GM21367 (cell line): ENCODE measurements at regions not wholly inside any gene's neighbourhood (a gene's known extent, or its start where the extent isn't known, plus 50 kb on each side); places are given as distances from the start of the nearest gene placed in this dataset.

Experiments used
- ATAC-seq: cut with Tn5 transposase; IDR thresholded peaks from one replicate; pipeline ENCODE4 v1.9.1; 2021; ENCODE audit not compliant: unreplicated experiment

GRCh38 chr12:69129017-69129416 is 110.4 kb upstream of the CPSF6 start:
- ATAC-seq, result no peak

- ATAC-seq, result no peak
These were observed 109.8 kb upstream of the CPSF6 start for GRCh38 chr12:69129564-69129963.

GRCh38 chr12:69130064-69130463 is 109.3 kb upstream of the CPSF6 start:
- ATAC-seq, result no peak

GRCh38 chr12:69131077-69131476 is 108.3 kb upstream of the CPSF6 start:
- no peak for ATAC-seq

GRCh38 chr12:69136931-69137613 is 102.3 kb upstream of the CPSF6 start:
- no peak for ATAC-seq

GRCh38 chr12:69141074-69141473 is 98.3 kb upstream of the CPSF6 start:
- no peak for ATAC-seq

- no peak for ATAC-seq
These were observed 90.1 kb upstream of the CPSF6 start for GRCh38 chr12:69149270-69149669.

- ATAC-seq, result no peak
These were observed 89.1 kb upstream of the CPSF6 start for GRCh38 chr12:69150083-69150795.

- ATAC-seq, result no peak
These were observed 88.6 kb upstream of the CPSF6 start for GRCh38 chr12:69150796-69151127.

GRCh38 chr12:69151254-69151764 is 88.1 kb upstream of the CPSF6 start:
- no peak for ATAC-seq

GRCh38 chr12:69154585-69155363 is 84.6 kb upstream of the CPSF6 start:
- peak; percentile 47 for ATAC-seq

- peak; percentile 95 for ATAC-seq
These were observed 82.2 kb upstream of the CPSF6 start for GRCh38 chr12:69157023-69157655.

- ATAC-seq, result peak; percentile 51
These were observed 77.5 kb upstream of the CPSF6 start for GRCh38 chr12:69161829-69162228.

GRCh38 chr12:69163681-69164362 is 75.5 kb upstream of the CPSF6 start:
- no peak for ATAC-seq

GRCh38 chr12:69167648-69168165 is 71.7 kb upstream of the CPSF6 start:
- no peak for ATAC-seq

- ATAC-seq, result no peak
These were observed 71.0 kb upstream of the CPSF6 start for GRCh38 chr12:69168363-69168762.

- ATAC-seq, result no peak
These were observed 70.5 kb upstream of the CPSF6 start for GRCh38 chr12:69168828-69169227.

- ATAC-seq, result no peak
These were observed 69.1 kb upstream of the CPSF6 start for GRCh38 chr12:69170293-69170692.

- ATAC-seq, result no peak
These were observed 67.5 kb upstream of the CPSF6 start for GRCh38 chr12:69171881-69172280.

GRCh38 chr12:69172491-69172890 is 66.9 kb upstream of the CPSF6 start:
- ATAC-seq, result no peak

- no peak for ATAC-seq
These were observed 66.0 kb upstream of the CPSF6 start for GRCh38 chr12:69173368-69173767.
